ENCODE measurements at regions not wholly inside any gene's neighbourhood (a gene's known extent, or its start where the extent isn't known, plus 50 kb on each side); places are given as distances from the start of the nearest gene placed in this dataset.

- no peak for TF ChIP-seq CTCF (IDR thresholded peaks at IDR 0.05; ENCODE audit: low read length)
- no peak for TF ChIP-seq EZH2 (IDR thresholded peaks at IDR 0.05; ENCODE audit: borderline replicate concordance, low read length)
These were observed 76.1 kb upstream of the CCDC85A start for GRCh38 chr2:56107502-56108220.
